Colonic mucosa (tissue), 4 donors: ENCODE measurements at regions not wholly inside any gene's neighbourhood (a gene's known extent, or its start where the extent isn't known, plus 50 kb on each side); places are given as distances from the start of the nearest gene placed in this dataset.
"Not testable (repeated sequence)": the region's sequence is repeated elsewhere in the genome, so short reads cannot be mapped to it uniquely, and the experiment has no call there.

Source experiments
- DNase-seq: peaks from one replicate; pipeline ENCODE4 v3.0.0-alpha.2; 2020
- H3K27ac ChIP-seq: fragments of 200-600 bp; one replicate; pipeline ENCODE4 v1.8.0; 2021
- H3K27me3 ChIP-seq: fragments of 200-600 bp; one replicate; pipeline ENCODE4 v1.8.0; 2021
- H3K36me3 ChIP-seq: fragments of 200-600 bp; one replicate; pipeline ENCODE4 v1.8.0; 2021
- H3K4me1 ChIP-seq: fragments of 200-600 bp; one replicate; pipeline ENCODE4 v1.8.0; 2021; ENCODE audit warnings: mild to moderate bottlenecking
- H3K4me3 ChIP-seq: fragments of 200-600 bp; one replicate; pipeline ENCODE4 v1.8.0; 2021
- H3K9ac ChIP-seq, 2 donors: one replicate each; pipeline ENCODE4 v1.7.0; 2013; ENCODE audit warnings: control low read depth in 2 of 2, low read depth in 2 of 2, low read length in 2 of 2
- H3K9me3 ChIP-seq: fragments of 200-600 bp; one replicate; pipeline ENCODE4 v1.8.0; 2021
- intact Hi-C: fragments of 100-400 bp; cut with DNase I; formaldehyde crosslinking; loops from one replicate; pipeline ENCODE4 v1.14.1; 2022
- TF ChIP-seq, protein P1 (sequence below): fragments of 200-600 bp; IDR thresholded peaks from one replicate; pipeline ENCODE4 v1.8.0; 2022; ENCODE audit warnings: antibody characterized with exemption, mild to moderate bottlenecking
- donor health status: healthy.
- donor health status: DM: no; HTN: no; CAD: no.
- donor health status: DM: no; HTN: no; CAD: no.

DNA sequence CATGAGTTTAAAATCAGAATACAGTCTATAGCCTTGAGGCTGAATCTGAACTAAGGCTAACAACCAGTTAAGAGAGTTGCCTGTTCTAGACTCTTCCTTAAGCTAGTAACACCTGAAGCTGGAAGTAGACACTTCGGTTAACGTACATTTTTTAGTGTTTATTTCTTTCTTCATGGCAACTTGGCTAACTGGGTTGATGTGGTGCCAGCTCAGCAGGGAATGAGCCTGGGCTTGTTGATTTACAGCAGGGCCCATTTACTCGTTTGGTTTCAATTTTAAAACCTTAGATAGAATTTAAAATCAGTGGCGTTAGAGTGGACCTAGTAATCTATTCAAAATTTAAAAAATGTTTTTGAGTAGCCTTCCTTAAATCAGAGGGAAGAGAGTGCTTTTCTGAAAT lies 137.6 kb upstream of the ESX1 start:
- intact Hi-C loops: no loop called here
- Histone ChIP-seq H3K27ac (no peak overlapping the region), H3K4me1 (no peaks in the 10 kb centered on the region), H3K27me3 (peaks cover 10% of the 10 kb centered on the region), H3K4me3 (no peak overlapping the region), H3K9ac (no peak overlapping the region), H3K36me3 (no peaks in the 10 kb centered on the region), H3K9me3 (no peaks in the 10 kb centered on the region)
- TF ChIP-seq, protein P1, sequence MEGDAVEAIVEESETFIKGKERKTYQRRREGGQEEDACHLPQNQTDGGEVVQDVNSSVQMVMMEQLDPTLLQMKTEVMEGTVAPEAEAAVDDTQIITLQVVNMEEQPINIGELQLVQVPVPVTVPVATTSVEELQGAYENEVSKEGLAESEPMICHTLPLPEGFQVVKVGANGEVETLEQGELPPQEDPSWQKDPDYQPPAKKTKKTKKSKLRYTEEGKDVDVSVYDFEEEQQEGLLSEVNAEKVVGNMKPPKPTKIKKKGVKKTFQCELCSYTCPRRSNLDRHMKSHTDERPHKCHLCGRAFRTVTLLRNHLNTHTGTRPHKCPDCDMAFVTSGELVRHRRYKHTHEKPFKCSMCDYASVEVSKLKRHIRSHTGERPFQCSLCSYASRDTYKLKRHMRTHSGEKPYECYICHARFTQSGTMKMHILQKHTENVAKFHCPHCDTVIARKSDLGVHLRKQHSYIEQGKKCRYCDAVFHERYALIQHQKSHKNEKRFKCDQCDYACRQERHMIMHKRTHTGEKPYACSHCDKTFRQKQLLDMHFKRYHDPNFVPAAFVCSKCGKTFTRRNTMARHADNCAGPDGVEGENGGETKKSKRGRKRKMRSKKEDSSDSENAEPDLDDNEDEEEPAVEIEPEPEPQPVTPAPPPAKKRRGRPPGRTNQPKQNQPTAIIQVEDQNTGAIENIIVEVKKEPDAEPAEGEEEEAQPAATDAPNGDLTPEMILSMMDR: no peak
- DNase-seq: no peak

DNA sequence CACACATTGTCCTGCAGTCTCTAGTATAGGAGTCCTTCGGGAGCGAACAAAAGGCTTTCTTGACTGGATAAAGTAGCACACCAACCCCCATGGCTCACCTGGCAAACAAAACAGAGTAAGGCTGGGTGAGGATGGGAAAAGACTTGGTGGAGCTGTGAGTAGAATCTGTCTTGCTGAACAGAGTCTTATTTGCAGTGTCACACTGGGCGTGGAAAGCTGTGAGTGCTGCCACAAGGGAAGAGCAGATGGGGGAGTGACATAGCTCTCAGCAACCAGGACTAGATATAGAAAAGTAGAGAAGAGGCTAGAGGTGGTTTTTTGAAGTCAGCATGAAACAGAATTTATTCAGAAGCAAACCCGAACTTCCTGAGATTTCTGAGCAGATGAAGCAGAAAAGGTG lies 137.2 kb upstream of the ESX1 start:
- H3K27ac ChIP-seq: no peak overlapping the region
- DNase-seq: no peak
- peaks cover 10% of the 10 kb centered on the region for H3K27me3 ChIP-seq
- H3K36me3 ChIP-seq: no peaks in the 10 kb centered on the region
- intact Hi-C loops: no loop called here
- TF ChIP-seq, protein P1: no peak
- H3K9me3 ChIP-seq: no peaks in the 10 kb centered on the region
- H3K4me1 ChIP-seq: no peaks in the 10 kb centered on the region
- H3K9ac ChIP-seq: no peak overlapping the region
- H3K4me3 ChIP-seq: no peak overlapping the region

DNA sequence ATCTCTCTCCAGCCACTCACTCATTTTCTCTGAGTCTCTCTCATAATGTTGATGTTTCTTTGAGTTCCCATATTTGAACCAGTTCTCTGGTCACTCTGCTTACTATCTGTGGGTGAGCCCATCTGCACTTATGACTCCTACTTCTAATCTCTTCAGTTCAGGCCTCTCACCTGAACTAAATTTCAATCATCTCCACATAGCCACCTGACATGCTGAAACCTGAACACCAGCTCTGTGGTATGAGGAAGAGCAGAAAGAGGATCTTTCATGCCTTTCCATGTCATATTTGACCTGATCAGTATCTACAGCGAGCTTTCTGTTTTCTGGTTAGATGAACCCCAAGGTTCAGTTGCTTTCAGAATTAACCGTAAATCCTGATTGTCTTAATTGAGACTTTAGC lies 122.2 kb upstream of the ESX1 start:
- no peak overlapping the region for H3K9ac ChIP-seq
- no peak overlapping the region for H3K27ac ChIP-seq
- TF ChIP-seq, protein P1: no peak
- no peaks in the 10 kb centered on the region for H3K9me3 ChIP-seq
- no peak for DNase-seq
- no peaks in the 10 kb centered on the region for H3K4me1 ChIP-seq
- H3K36me3 ChIP-seq: no peaks in the 10 kb centered on the region
- H3K4me3 ChIP-seq: no peak overlapping the region
- intact Hi-C loops: no loop called here
- peaks cover 5% of the 10 kb centered on the region for H3K27me3 ChIP-seq

DNA sequence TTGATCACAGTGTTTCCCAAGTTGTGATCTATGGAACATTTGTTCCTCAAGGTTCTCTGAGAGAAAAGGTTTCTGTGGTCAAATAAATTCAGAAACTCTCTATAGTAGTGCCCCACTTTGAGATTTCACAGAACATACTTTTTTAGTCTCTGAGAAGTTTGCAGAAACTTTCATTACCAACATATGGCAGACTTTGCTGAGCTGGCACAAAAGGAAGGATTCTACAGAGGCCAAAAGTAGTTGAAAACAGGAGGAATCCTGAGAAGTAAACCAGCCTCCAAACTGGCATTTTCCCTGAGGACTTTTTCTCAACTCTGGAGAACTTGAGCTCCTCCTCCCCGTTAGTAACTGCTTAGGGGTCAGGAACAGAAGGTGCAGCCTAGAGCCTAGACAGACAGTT lies 117.8 kb upstream of the ESX1 start:
- Histone ChIP-seq H3K4me3 (no peak overlapping the region), H3K36me3 (no peaks in the 10 kb centered on the region), H3K27ac (no peak overlapping the region), H3K9ac (no peak overlapping the region), H3K4me1 (no peaks in the 10 kb centered on the region), H3K9me3 (no peaks in the 10 kb centered on the region), H3K27me3 (peaks cover 8% of the 10 kb centered on the region)
- intact Hi-C loops: no loop called here
- no peak for DNase-seq
- TF ChIP-seq, protein P1: no peak

DNA sequence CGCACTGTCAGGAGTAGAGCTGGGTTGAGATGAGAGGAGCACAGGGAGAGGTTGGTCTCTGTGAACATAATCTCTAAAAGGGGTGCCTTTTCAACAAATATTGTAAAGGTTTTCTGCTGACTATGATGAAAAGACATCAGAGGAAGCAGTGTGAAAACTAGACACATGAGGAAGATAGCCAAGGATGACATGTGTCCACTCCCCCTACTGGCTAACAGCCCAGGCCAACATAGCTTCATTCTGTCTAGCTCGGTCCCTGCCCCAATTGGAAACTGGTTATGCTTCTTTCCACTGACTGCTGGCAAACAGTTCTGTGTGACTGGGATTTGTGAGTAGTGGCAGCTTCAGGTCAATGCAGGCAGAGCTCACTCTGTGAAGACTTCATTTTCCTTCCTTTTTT lies 115.4 kb upstream of the ESX1 start:
- H3K27me3 ChIP-seq: peaks cover 8% of the 10 kb centered on the region
- no peak overlapping the region for H3K9ac ChIP-seq
- peak; percentile 21 for DNase-seq
- no peak overlapping the region for H3K27ac ChIP-seq
- no peaks in the 10 kb centered on the region for H3K9me3 ChIP-seq
- H3K4me1 ChIP-seq: no peaks in the 10 kb centered on the region
- no peak overlapping the region for H3K4me3 ChIP-seq
- TF ChIP-seq, protein P1: no peak
- no peaks in the 10 kb centered on the region for H3K36me3 ChIP-seq
- intact Hi-C loops: no loop called here

DNA sequence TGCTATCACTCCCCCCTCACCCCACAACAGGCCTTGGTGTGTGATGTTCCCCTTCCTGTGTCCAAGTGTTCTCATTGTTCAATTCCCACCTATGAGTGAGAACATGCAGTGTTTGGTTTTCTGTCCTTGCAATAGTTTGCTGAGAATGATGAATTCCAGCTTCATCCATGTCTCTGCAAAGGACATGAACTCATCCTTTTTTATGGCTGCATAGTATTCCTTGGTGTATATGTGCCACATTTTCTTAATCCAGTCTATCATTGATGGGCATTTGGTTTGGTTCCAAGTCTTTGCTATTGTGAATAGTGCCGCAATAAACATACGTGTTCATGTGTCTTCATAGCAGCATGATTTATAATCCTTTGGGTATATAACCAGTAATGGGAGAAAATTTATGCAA lies 106.0 kb upstream of the ESX1 start:
- H3K36me3 ChIP-seq, H3K27me3 ChIP-seq, H3K9ac ChIP-seq, H3K27ac ChIP-seq, H3K4me1 ChIP-seq, intact Hi-C loops, DNase-seq, H3K4me3 ChIP-seq, H3K9me3 ChIP-seq: not testable (repeated sequence)
